WERI-Rb-1 (cell line): ENCODE measurements at regions not wholly inside any gene's neighbourhood (a gene's known extent, or its start where the extent isn't known, plus 50 kb on each side); places are given as distances from the start of the nearest gene placed in this dataset.
"Not testable (repeated sequence)": the region's sequence is repeated elsewhere in the genome, so short reads cannot be mapped to it uniquely, and the experiment has no call there.

Source experiments
- DNase-seq: peaks from one replicate; pipeline ENCODE4 v3.0.0-alpha.2; 2020
- H3K27ac ChIP-seq: fragments of 250-450 bp; sonication (Bioruptor Pico); 2 replicates; pipeline ENCODE4 v1.5.1; 2020; ENCODE audit warnings: mild to moderate bottlenecking, moderate library complexity
- H3K27me3 ChIP-seq: fragments of 250-450 bp; sonication (Bioruptor Pico); 2 replicates; pipeline ENCODE4 v1.5.1; 2021; ENCODE audit warnings: mild to moderate bottlenecking, low read depth, moderate library complexity; ENCODE audit not compliant: insufficient read depth, severe bottlenecking
- H3K36me3 ChIP-seq: fragments of 250-450 bp; sonication (Bioruptor Pico); 2 replicates; pipeline ENCODE4 v1.5.1; 2020; ENCODE audit warnings: mild to moderate bottlenecking, moderate library complexity
- H3K4me3 ChIP-seq: 2 replicates; pipeline ENCODE4 v1.5.1; 2011; ENCODE audit warnings: low read depth, mild to moderate bottlenecking, control low read depth, low read length
- H3K9me3 ChIP-seq: fragments of 250-450 bp; sonication (Bioruptor Pico); 2 replicates; pipeline ENCODE4 v1.5.1; 2021; ENCODE audit warnings: mild to moderate bottlenecking, moderate library complexity; ENCODE audit not compliant: severe bottlenecking
- CTCF ChIP-seq: IDR thresholded peaks from 2 replicates; pipeline ENCODE4 v1.5.1; 2011; ENCODE audit warnings: low read depth, mild to moderate bottlenecking, control low read depth, inconsistent platforms, low read length

GRCh38 chr10:28479425-28479865 is 53.5 kb upstream of the WAC start:
- no peak for DNase-seq
- no peak overlapping the region for H3K4me3 ChIP-seq
- H3K36me3 ChIP-seq = no peaks in the 10 kb centered on the region
- TF ChIP-seq CTCF = no peak
- no peaks in the 10 kb centered on the region for H3K9me3 ChIP-seq
- H3K27me3 ChIP-seq = no peaks in the 10 kb centered on the region
- H3K27ac ChIP-seq = no peak overlapping the region

GRCh38 chr10:28479927-28480627 is 52.8 kb upstream of the WAC start:
- DNase-seq = no peak
- no peak overlapping the region for H3K4me3 ChIP-seq
- H3K9me3 ChIP-seq = no peaks in the 10 kb centered on the region
- TF ChIP-seq CTCF = no peak
- H3K27ac ChIP-seq = no peak overlapping the region
- H3K27me3 ChIP-seq = no peaks in the 10 kb centered on the region
- no peaks in the 10 kb centered on the region for H3K36me3 ChIP-seq

- TF ChIP-seq CTCF = no peak
- DNase-seq = no peak
- H3K9me3 ChIP-seq = no peaks in the 10 kb centered on the region
- no peak overlapping the region for H3K4me3 ChIP-seq
- H3K36me3 ChIP-seq = no peaks in the 10 kb centered on the region
- H3K27ac ChIP-seq = no peak overlapping the region
- H3K27me3 ChIP-seq = no peaks in the 10 kb centered on the region
Observed at GRCh38 chr10:28480628-28480965, 52.3 kb upstream of the WAC start.

GRCh38 chr10:28481346-28481745 is 51.6 kb upstream of the WAC start:
- not testable (repeated sequence) for DNase-seq, H3K27me3 ChIP-seq, H3K4me3 ChIP-seq, H3K36me3 ChIP-seq, H3K27ac ChIP-seq, H3K9me3 ChIP-seq

- Histone ChIP-seq H3K27me3 (no peaks in the 10 kb centered on the region), H3K9me3 (no peaks in the 10 kb centered on the region), H3K36me3 (no peaks in the 10 kb centered on the region), H3K27ac (no peak overlapping the region), H3K4me3 (no peak overlapping the region)
- TF ChIP-seq CTCF = no peak
- no peak for DNase-seq
Observed at GRCh38 chr10:28481968-28482367, 51.0 kb upstream of the WAC start.
